ENCODE measurements at regions not wholly inside any gene's neighbourhood (a gene's known extent, or its start where the extent isn't known, plus 50 kb on each side); places are given as distances from the start of the nearest gene placed in this dataset.
"Not testable (repeated sequence)": the region's sequence is repeated elsewhere in the genome, so short reads cannot be mapped to it uniquely, and the experiment has no call there.

DNA sequence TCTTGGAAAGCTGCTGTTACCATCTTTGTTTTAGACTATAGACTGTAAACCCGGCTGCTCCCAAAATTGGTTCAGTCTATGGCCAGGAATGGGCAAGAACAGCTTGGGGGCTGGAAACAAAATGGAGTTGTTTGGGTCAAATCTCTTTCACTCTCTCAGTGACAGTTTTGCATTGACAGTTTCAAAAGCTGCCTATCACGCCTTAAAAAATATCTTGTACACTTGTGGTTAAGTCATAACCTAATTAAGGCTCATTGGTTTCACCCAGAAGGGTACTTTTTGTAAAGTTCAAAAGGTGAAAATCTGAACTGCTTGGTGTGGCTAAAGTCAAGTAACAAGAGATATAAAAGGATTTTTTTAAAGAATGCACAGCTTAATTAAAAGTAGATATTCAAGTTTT, 76.1 kb upstream of the PRL start:
- in situ Hi-C loops (cut with HindIII; ENCODE audit: low pct_unique_long_range_greater_than_20kb, low sequenced_read_pairs) = no loop called here
- no peak for TF ChIP-seq JUND (IDR thresholded peaks at IDR 0.05; ENCODE audit: low read depth)
- no peak for DNase-seq (ENCODE audit: low read depth in 1 of 2, low spot score in 1 of 2)

DNA sequence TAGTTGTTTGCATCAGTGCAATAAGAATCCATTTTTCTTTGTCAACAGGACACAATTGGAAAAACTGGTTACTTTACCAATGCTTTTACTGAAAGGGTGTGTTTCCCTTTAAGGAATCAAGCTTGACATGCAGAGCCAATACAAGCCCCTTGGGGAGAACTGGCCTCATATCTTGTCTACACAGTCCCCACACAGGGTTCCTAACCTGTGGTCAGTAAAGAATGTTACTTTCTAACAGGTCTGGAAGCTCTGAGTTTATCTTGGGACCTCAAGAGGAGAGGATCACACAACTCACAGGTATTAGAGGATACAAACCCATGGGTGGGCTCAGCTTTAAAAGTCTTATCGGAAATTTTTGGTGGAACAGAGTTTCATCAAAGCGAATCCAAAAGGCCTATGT, 78.1 kb upstream of the PRL start:
- DNase-seq (ENCODE audit: low read depth in 1 of 2, low spot score in 1 of 2); in situ Hi-C loops (cut with HindIII; ENCODE audit: low pct_unique_long_range_greater_than_20kb, low sequenced_read_pairs): not testable (repeated sequence)

DNA sequence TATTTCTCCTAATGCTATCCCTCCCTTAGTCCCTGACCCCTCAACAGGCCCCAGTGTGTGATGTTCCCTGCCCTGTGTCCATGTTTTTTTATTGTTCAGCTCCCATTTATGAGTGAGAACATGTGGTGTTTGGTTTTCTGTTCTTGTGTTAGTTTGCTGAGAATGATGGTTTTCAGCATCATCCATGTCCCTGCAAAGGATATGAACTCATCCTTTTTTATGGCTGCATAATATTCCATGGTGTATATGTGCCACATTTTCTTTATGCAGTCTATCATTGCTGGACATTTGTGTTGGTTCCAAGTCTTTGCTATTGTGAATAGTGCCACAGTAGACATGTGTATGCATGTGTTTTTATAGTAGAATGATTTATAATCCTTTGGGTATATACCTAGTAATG, 79.5 kb upstream of the PRL start:
- DNase-seq (ENCODE audit: low read depth in 1 of 2, low spot score in 1 of 2); in situ Hi-C loops (cut with HindIII; ENCODE audit: low pct_unique_long_range_greater_than_20kb, low sequenced_read_pairs): not testable (repeated sequence)

DNA sequence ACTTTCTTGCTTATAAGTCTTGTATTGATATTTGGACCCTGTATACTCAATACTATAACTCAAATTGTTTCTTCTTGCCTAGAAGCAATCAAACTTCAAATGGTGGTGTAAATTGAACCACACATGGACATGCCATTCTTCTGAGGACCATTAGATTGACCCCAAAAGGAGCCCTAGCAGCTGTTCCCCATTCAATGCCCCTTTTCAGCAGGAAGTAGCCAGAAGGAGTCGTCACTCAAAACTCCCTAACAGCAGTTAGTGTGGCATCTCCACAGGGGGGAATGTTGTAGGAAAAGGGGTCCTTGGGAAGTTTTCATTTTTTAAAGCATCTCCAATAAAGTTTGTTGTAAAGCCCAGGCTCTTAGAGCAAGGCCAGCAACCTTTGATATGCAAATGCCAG, 81.7 kb upstream of the PRL start:
- DNase-seq (ENCODE audit: low read depth in 1 of 2, low spot score in 1 of 2); in situ Hi-C loops (cut with HindIII; ENCODE audit: low pct_unique_long_range_greater_than_20kb, low sequenced_read_pairs): not testable (repeated sequence)

GRCh38 chr6:22380236-22380635, 83.4 kb upstream of the PRL start:
- TF ChIP-seq JUND (IDR thresholded peaks at IDR 0.05; ENCODE audit: low read depth) = no peak
- no peak for DNase-seq (ENCODE audit: low read depth in 1 of 2, low spot score in 1 of 2)
- in situ Hi-C loops (cut with HindIII; ENCODE audit: low pct_unique_long_range_greater_than_20kb, low sequenced_read_pairs) = no loop called here

- TF ChIP-seq JUND (IDR thresholded peaks at IDR 0.05; ENCODE audit: low read depth) = no peak
- no peak for DNase-seq (ENCODE audit: low read depth in 1 of 2, low spot score in 1 of 2)
- in situ Hi-C loops (cut with HindIII; ENCODE audit: low pct_unique_long_range_greater_than_20kb, low sequenced_read_pairs) = no loop called here
These were observed 85.2 kb upstream of the PRL start for GRCh38 chr6:22381845-22382544.

DNA sequence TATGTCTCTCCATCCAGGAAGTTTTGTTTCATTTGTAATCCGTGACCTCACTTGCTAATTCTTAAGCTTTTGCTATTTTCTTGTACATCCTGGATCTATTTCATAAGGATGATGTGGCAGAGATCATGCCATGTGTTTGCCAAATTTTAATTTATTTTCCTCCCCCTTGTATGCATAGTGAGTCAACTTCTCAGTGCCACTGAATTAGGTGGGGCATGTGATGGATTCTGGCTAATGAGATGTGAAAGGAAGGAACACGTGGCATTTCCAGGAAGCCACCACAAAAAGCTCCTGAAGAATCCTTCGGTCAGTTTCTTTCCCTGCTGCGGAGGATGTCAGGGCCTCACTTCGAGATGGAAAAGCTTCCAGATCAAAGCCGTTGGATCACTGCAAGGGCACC, 86.2 kb upstream of the PRL start:
- no peak for TF ChIP-seq JUND (IDR thresholded peaks at IDR 0.05; ENCODE audit: low read depth)
- in situ Hi-C loops (cut with HindIII; ENCODE audit: low pct_unique_long_range_greater_than_20kb, low sequenced_read_pairs) = no loop called here
- DNase-seq (ENCODE audit: low read depth in 1 of 2, low spot score in 1 of 2) = no peak

- DNase-seq (ENCODE audit: low read depth in 1 of 2, low spot score in 1 of 2) = no peak
- no peak for TF ChIP-seq JUND (IDR thresholded peaks at IDR 0.05; ENCODE audit: low read depth)
- in situ Hi-C loops (cut with HindIII; ENCODE audit: low pct_unique_long_range_greater_than_20kb, low sequenced_read_pairs) = no loop called here
These were observed 95.9 kb upstream of the PRL start for GRCh38 chr6:22392711-22393110.

DNA sequence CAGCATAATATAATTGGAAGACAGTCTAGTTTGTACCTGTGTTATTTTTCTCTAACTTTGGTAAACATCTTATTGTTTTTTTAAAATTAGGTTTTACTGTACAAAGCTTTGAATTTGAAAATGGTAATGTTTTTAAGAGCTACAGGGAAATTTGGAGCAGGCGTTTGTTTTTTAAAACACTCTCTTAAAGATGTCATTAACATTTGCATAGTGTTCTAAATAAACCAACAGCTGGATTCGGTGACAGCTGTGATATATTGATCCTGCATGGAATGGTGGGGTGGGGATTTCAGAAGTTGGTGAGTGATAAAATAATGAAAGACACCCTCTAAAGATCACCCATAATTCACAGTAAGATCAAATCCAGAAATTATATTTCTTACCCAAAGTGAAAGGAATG, 97.9 kb upstream of the PRL start:
- TF ChIP-seq JUND (IDR thresholded peaks at IDR 0.05; ENCODE audit: low read depth) = no peak
- DNase-seq (ENCODE audit: low read depth in 1 of 2, low spot score in 1 of 2) = no peak
- in situ Hi-C loops (cut with HindIII; ENCODE audit: low pct_unique_long_range_greater_than_20kb, low sequenced_read_pairs) = no loop called here

DNA sequence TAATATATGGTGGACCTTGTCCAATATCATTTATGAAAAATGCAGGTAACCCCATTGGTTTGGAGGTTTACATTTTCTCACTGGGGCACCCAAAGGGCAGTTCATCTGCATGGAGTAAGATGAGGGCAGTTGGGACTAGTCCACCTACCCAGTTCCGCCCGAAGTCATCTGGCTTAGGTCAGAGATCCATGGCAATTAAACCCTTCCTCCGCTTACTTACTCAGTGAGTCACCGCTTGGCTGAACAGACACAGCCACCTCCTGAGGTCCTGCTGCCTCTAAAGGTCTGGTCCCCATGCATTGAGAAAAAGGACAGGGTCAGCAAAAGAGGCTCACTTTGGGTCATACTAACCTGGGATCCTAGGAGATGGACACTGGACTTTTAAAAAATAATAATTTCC, 102.9 kb upstream of the PRL start:
- in situ Hi-C loops (cut with HindIII; ENCODE audit: low pct_unique_long_range_greater_than_20kb, low sequenced_read_pairs) = no loop called here
- no peak for TF ChIP-seq JUND (IDR thresholded peaks at IDR 0.05; ENCODE audit: low read depth)

GRCh38 chr6:22401206-22401605, 104.4 kb upstream of the PRL start:
- no peak for TF ChIP-seq JUND (IDR thresholded peaks at IDR 0.05; ENCODE audit: low read depth)
- in situ Hi-C loops (cut with HindIII; ENCODE audit: low pct_unique_long_range_greater_than_20kb, low sequenced_read_pairs) = no loop called here
- DNase-seq (ENCODE audit: low read depth in 1 of 2, low spot score in 1 of 2) = no peak

More for the DNA sequence above, 102.9 kb upstream of the PRL start:
- DNase-seq (ENCODE audit: low read depth in 1 of 2, low spot score in 1 of 2) = peak in 1 of 2 experiments; percentile 15

DNA sequence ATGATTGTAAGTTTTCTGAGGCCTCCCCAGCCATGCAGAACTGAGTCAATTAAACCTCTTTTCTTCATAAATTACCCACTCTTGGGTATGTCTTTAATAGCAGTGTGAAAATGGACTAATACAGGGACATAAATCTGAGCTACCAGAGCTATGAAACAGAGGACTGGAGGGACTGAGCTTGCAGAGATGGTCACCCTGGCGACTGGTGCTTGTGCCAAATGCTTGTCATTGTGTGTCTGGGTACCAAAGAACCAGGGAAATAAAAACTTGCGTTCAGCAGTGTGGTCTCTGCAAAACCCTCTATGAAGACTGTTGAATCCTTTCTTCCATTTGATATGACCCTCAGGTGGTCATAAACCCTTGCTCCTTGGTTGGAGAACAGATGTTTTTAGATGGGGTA, 105.1 kb upstream of the PRL start:
- DNase-seq (ENCODE audit: low read depth in 1 of 2, low spot score in 1 of 2) = no peak
- no peak for TF ChIP-seq JUND (IDR thresholded peaks at IDR 0.05; ENCODE audit: low read depth)
- in situ Hi-C loops (cut with HindIII; ENCODE audit: low pct_unique_long_range_greater_than_20kb, low sequenced_read_pairs) = no loop called here

GRCh38 chr6:22409486-22409885, 112.7 kb upstream of the PRL start:
- in situ Hi-C loops (cut with HindIII; ENCODE audit: low pct_unique_long_range_greater_than_20kb, low sequenced_read_pairs) = no loop called here
- DNase-seq (ENCODE audit: low read depth in 1 of 2, low spot score in 1 of 2) = no peak
- no peak for TF ChIP-seq JUND (IDR thresholded peaks at IDR 0.05; ENCODE audit: low read depth)

DNA sequence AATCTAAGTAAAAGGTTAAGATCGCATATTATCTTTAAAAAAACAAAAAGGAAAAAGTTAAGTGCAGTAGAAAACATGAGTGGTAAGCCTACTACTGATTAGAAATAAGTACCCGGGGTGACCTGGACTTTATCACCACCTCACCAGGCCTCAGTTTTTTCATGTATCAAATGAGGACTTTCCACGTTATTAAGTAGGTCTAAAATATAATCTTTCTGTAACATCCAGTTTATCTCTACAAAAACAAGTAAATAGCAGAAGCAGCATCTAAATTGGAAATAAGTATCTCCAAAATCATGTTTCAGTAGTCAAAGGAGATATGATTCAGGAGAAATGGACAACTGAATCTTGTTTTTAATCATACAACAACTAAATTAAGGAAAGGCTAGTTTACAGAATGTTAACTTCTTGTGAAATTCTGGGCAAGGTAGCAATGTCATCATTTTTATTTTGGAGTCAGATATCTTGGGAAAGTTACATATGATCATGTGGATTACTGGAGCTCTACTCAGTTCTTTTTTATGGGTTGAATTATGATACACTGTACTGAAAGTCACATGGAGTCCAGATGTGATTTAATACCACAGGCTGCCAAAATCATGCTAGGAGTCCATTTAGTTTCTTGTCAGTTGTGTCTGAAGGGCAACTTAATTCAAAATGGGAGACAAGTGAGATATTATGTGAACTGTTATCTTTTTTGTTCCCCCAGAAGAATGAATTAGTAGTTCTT, 114.7 kb upstream of the PRL start:
- DNase-seq (ENCODE audit: low read depth in 1 of 2, low spot score in 1 of 2) = no peak
- in situ Hi-C loops (cut with HindIII; ENCODE audit: low pct_unique_long_range_greater_than_20kb, low sequenced_read_pairs) = no loop called here

More for the DNA sequence above, 114.7 kb upstream of the PRL start:
- no peak for TF ChIP-seq JUND (IDR thresholded peaks at IDR 0.05; ENCODE audit: low read depth)

All from T47D (cell line).